Astrocyte (in vitro differentiated cells and primary cell): ENCODE measurements at regions not wholly inside any gene's neighbourhood (a gene's known extent, or its start where the extent isn't known, plus 50 kb on each side); places are given as distances from the start of the nearest gene placed in this dataset.

ENCODE experiments used
- DNase-seq: peaks from one replicate; pipeline ENCODE4 v3.0.0-alpha.2; 2010; ENCODE audit warnings: low read depth
- FAIRE-seq: peaks from 2 replicates; lab custom pipeline; 2011; peaks lifted over from hg19 to GRCh38; lab: Jason Lieb, UNC
- H2AFZ ChIP-seq: 2 replicates; pipeline ENCODE4 v1.6.0; 2012; ENCODE audit warnings: low read depth, low read length, inconsistent platforms
- H3K27ac ChIP-seq: 2 replicates; pipeline ENCODE4 v1.5.1; 2011; ENCODE audit warnings: low read depth, low read length, inconsistent platforms
- H3K27me3 ChIP-seq: 2 replicates; pipeline ENCODE4 v1.6.0; 2011; ENCODE audit warnings: low read length, inconsistent platforms; ENCODE audit not compliant: insufficient read depth
- H3K36me3 ChIP-seq: 2 replicates; pipeline ENCODE4 v1.5.1; 2011; ENCODE audit warnings: low read length, inconsistent platforms; ENCODE audit not compliant: insufficient read depth
- H3K4me1 ChIP-seq: 2 replicates; pipeline ENCODE4 v1.5.1; 2011; ENCODE audit warnings: low read length, inconsistent platforms; ENCODE audit not compliant: insufficient read depth
- H3K4me2 ChIP-seq: 2 replicates; pipeline ENCODE4 v1.6.0; 2012; ENCODE audit warnings: low read length, inconsistent platforms
- H3K4me3 ChIP-seq: 2 replicates; pipeline ENCODE4 v1.5.1; 2011; ENCODE audit warnings: low read depth, mild to moderate bottlenecking, low read length, inconsistent platforms; ENCODE audit not compliant: insufficient read depth
- H3K79me2 ChIP-seq: 2 replicates; pipeline ENCODE4 v1.6.0; 2012; ENCODE audit warnings: mild to moderate bottlenecking, low read length, inconsistent platforms; ENCODE audit not compliant: insufficient read depth
- H3K9ac ChIP-seq: 2 replicates; pipeline ENCODE4 v1.6.0; 2012; ENCODE audit warnings: mild to moderate bottlenecking, low read length, inconsistent platforms
- H3K9me3 ChIP-seq: 2 replicates; pipeline ENCODE4 v1.5.1; 2012; ENCODE audit warnings: low read depth, mild to moderate bottlenecking, low read length, inconsistent platforms; ENCODE audit not compliant: insufficient read depth
- H4K20me1 ChIP-seq: 2 replicates; pipeline ENCODE4 v1.6.0; 2012; ENCODE audit warnings: low read length, inconsistent platforms; ENCODE audit not compliant: insufficient read depth
- H3K27ac Mint-ChIP-seq: one replicate; pipeline ENCODE4 v1.8.0; 2021; ENCODE audit warnings: mild to moderate bottlenecking, mixed read lengths; ENCODE audit not compliant: unreplicated experiment
- H3K27me3 Mint-ChIP-seq: one replicate; pipeline ENCODE4 v1.8.0; 2021; ENCODE audit warnings: low read depth, mixed read lengths; ENCODE audit not compliant: unreplicated experiment
- H3K36me3 Mint-ChIP-seq: one replicate; pipeline ENCODE4 v1.8.0; 2021; ENCODE audit warnings: low read depth, mixed read lengths; ENCODE audit not compliant: unreplicated experiment
- H3K4me1 Mint-ChIP-seq: one replicate; pipeline ENCODE4 v1.8.0; 2021; ENCODE audit warnings: low read depth, mixed read lengths; ENCODE audit not compliant: unreplicated experiment
- H3K4me3 Mint-ChIP-seq: one replicate; pipeline ENCODE4 v1.8.0; 2021; ENCODE audit warnings: mild to moderate bottlenecking, moderate library complexity, mixed read lengths; ENCODE audit not compliant: unreplicated experiment
- H3K9me3 Mint-ChIP-seq: one replicate; pipeline ENCODE4 v1.8.0; 2021; ENCODE audit warnings: mild to moderate bottlenecking, mixed read lengths; ENCODE audit not compliant: unreplicated experiment
- EZH2 ChIP-seq: IDR thresholded peaks from 2 replicates; pipeline ENCODE4 v1.6.1; 2012; ENCODE audit warnings: mild to moderate bottlenecking, low read length, inconsistent platforms; ENCODE audit not compliant: insufficient read depth
- TF ChIP-seq, protein P1 (sequence below): IDR thresholded peaks from 2 replicates; pipeline ENCODE4 v1.5.1; 2011; ENCODE audit warnings: low read depth, mild to moderate bottlenecking, inconsistent platforms, low read length, moderate library complexity; ENCODE audit not compliant: insufficient read depth

DNA sequence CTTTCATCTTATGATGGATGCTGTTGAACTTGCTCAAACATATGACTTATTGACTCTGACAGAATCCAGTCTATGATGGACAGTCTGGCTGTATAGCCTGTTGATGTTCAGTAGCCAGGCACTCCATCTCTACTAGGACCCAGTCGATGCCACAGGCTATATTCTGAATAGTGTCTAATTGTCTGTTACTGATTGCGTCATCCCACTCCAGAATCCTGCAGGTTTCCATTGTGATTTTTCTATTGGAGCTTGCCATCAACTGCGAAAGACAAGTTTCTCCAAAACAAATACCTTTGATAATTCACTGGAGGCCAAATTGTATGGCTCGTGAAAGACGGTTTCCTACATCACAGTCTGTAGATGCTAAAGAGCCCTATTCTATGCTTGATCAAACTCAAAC lies 481.7 kb upstream of the CHORDC1 start:
- H3K27me3 Mint-ChIP-seq = no peaks in the 10 kb centered on the region
- no peak for FAIRE-seq
- H3K9ac ChIP-seq = no peak overlapping the region

GRCh38 chr11:90701716-90702115 lies 478.9 kb upstream of the CHORDC1 start:
- H3K27ac ChIP-seq = no peak overlapping the region
- TF ChIP-seq, protein P1, sequence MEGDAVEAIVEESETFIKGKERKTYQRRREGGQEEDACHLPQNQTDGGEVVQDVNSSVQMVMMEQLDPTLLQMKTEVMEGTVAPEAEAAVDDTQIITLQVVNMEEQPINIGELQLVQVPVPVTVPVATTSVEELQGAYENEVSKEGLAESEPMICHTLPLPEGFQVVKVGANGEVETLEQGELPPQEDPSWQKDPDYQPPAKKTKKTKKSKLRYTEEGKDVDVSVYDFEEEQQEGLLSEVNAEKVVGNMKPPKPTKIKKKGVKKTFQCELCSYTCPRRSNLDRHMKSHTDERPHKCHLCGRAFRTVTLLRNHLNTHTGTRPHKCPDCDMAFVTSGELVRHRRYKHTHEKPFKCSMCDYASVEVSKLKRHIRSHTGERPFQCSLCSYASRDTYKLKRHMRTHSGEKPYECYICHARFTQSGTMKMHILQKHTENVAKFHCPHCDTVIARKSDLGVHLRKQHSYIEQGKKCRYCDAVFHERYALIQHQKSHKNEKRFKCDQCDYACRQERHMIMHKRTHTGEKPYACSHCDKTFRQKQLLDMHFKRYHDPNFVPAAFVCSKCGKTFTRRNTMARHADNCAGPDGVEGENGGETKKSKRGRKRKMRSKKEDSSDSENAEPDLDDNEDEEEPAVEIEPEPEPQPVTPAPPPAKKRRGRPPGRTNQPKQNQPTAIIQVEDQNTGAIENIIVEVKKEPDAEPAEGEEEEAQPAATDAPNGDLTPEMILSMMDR = no peak
- no peak for TF ChIP-seq EZH2
- FAIRE-seq = no peak
- no peaks in the 10 kb centered on the region for H3K79me2 ChIP-seq
- H3K9me3 ChIP-seq = no peaks in the 10 kb centered on the region
- H3K4me1 ChIP-seq = no peaks in the 10 kb centered on the region
- Mint-ChIP-seq H3K4me1 (no peaks in the 10 kb centered on the region), H3K27ac (no peak overlapping the region), H3K9me3 (peaks cover 2% of the 10 kb centered on the region), H3K36me3 (no peaks in the 10 kb centered on the region), H3K27me3 (no peaks in the 10 kb centered on the region), H3K4me3 (no peak overlapping the region)
- no peak overlapping the region for H3K4me2 ChIP-seq
- no peaks in the 10 kb centered on the region for H4K20me1 ChIP-seq
- no peak for DNase-seq
- H2AFZ ChIP-seq = no peak overlapping the region
- no peak overlapping the region for H3K4me3 ChIP-seq
- no peaks in the 10 kb centered on the region for H3K27me3 ChIP-seq
- H3K36me3 ChIP-seq = no peaks in the 10 kb centered on the region
- no peak overlapping the region for H3K9ac ChIP-seq

More for the DNA sequence above, 481.7 kb upstream of the CHORDC1 start:
- H3K36me3 Mint-ChIP-seq = no peaks in the 10 kb centered on the region
- no peaks in the 10 kb centered on the region for H4K20me1 ChIP-seq
- no peaks in the 10 kb centered on the region for H3K9me3 ChIP-seq
- no peak overlapping the region for H3K4me3 Mint-ChIP-seq
- H2AFZ ChIP-seq = no peak overlapping the region
- TF ChIP-seq, protein P1 = no peak
- no peak for TF ChIP-seq EZH2
- H3K4me3 ChIP-seq = no peak overlapping the region
- no peaks in the 10 kb centered on the region for H3K4me1 ChIP-seq
- H3K79me2 ChIP-seq = no peaks in the 10 kb centered on the region
- no peaks in the 10 kb centered on the region for H3K27me3 ChIP-seq
- H3K9me3 Mint-ChIP-seq = peaks cover 2% of the 10 kb centered on the region
- H3K27ac ChIP-seq = no peak overlapping the region
- DNase-seq = no peak
- no peak overlapping the region for H3K4me2 ChIP-seq
- H3K4me1 Mint-ChIP-seq = no peaks in the 10 kb centered on the region
- no peaks in the 10 kb centered on the region for H3K36me3 ChIP-seq
- no peak overlapping the region for H3K27ac Mint-ChIP-seq

DNA sequence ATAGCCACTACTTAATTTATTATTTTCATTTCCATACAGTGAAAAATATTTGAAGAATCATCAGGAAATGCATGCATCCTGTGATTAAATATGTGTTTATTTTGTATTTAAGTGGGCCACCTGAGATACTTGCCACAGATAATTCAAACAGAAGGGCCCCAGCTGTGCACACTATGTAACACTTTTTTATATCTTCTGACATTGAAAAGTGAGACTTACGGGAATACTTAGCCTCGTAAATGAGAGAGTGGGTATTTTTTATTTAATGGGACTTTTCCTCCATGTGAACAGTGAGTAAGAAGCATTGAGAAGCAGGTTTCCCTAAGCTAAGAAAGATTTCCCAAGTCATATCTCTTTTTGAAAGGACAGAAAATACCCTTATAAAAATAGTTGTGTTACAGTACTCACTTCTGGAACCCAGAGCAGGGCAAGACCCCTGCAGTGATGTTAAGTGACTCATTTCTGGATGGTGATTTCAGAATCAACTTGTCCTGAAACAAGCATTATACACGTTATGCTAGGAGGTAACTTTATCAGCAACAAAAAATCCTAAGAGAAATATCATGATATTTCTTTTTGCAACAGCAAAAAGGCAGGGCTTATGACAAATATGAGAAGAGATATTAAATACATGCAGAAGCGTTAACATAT lies 478.1 kb upstream of the CHORDC1 start:
- no peak overlapping the region for H3K27ac Mint-ChIP-seq
- no peak for FAIRE-seq
- H3K4me1 Mint-ChIP-seq = no peaks in the 10 kb centered on the region
- no peak overlapping the region for H3K9ac ChIP-seq
- no peaks in the 10 kb centered on the region for H3K79me2 ChIP-seq
- H3K4me1 ChIP-seq = no peaks in the 10 kb centered on the region
- H4K20me1 ChIP-seq = no peaks in the 10 kb centered on the region
- H3K36me3 Mint-ChIP-seq = no peaks in the 10 kb centered on the region
- no peak overlapping the region for H3K27ac ChIP-seq
- DNase-seq = no peak
- H3K27me3 Mint-ChIP-seq = no peaks in the 10 kb centered on the region
- H3K9me3 ChIP-seq = no peaks in the 10 kb centered on the region
- peaks cover 2% of the 10 kb centered on the region for H3K9me3 Mint-ChIP-seq
- H3K4me3 ChIP-seq = no peak overlapping the region
- H3K4me3 Mint-ChIP-seq = no peak overlapping the region
- H3K36me3 ChIP-seq = no peaks in the 10 kb centered on the region
- TF ChIP-seq, protein P1 = no peak
- no peak for TF ChIP-seq EZH2
- no peak overlapping the region for H2AFZ ChIP-seq
- no peaks in the 10 kb centered on the region for H3K27me3 ChIP-seq
- H3K4me2 ChIP-seq = no peak overlapping the region
